M059J (cell line): ENCODE measurements at regions not wholly inside any gene's neighbourhood (a gene's known extent, or its start where the extent isn't known, plus 50 kb on each side); places are given as distances from the start of the nearest gene placed in this dataset.
A peak's percentile ranks its signal among the peaks of the same experiment; 100 is the strongest.
"Not testable (repeated sequence)": the region's sequence is repeated elsewhere in the genome, so short reads cannot be mapped to it uniquely, and the experiment has no call there.

Experiments
- DNase-seq: peaks from one replicate; pipeline ENCODE4 v3.0.0-alpha.2; 2012; ENCODE audit warnings: low read depth

- DNase-seq = no peak
Observed at GRCh38 chr12:103011974-103012763, 54.7 kb downstream of the ASCL1 start.

DNA sequence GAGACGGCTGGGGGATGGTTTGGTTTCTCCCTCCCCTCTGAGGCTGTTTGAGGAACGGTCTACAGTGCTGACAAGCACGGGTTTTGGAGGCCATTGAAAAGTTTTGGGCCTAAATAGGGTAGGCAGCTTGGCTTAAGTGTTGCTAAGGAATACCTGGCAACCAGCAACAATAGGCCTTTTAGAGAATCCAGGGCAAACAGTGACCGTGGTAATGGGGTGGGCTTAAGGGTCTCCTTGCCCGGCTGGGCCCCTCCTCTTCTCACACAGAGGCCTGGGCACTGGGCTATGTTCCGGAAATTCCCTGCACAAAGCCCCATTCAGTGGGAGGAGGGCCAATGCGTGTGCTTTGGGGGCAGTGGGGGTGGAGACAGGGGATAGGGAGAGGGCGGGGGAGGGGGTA, 55.4 kb downstream of the ASCL1 start:
- DNase-seq = no peak

GRCh38 chr12:103013741-103014300, 56.3 kb downstream of the ASCL1 start:
- no peak for DNase-seq

- no peak for DNase-seq
Observed at GRCh38 chr12:103016381-103016780, 58.9 kb downstream of the ASCL1 start.

- DNase-seq = no peak
Observed at GRCh38 chr12:103020839-103021238, 63.4 kb downstream of the ASCL1 start.

DNA sequence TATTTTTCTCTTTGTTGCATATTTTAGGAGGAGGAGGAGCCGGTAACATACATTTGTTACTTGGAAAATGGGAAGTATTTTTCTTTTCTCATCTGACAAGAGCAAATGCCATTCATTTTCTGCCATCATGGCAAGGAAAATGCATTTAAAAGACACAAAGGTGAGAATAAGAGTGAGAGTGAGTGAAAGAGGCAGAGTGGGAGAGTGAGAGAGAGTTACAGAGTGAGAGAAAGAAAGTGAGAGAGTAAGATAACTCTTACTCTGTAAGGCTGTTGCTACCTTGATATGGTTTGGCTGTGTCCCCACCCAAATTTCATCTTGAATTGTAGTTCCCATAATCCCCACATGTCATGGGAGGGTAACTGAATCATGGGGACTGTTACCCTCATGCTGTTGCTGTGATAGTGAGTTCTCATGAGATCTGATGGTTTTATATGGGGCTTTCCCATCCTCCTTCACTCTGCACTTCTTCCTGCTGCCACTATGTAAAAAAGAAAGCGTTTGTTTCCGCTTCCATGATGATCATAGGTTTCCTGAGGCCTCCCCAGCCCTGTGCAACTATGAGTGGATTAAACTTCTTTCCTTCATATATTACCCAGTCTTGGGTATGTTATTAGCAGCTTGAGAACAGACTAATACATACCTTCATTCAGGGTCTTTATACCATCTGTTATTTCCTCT, 64.2 kb downstream of the ASCL1 start:
- DNase-seq = no peak

DNA sequence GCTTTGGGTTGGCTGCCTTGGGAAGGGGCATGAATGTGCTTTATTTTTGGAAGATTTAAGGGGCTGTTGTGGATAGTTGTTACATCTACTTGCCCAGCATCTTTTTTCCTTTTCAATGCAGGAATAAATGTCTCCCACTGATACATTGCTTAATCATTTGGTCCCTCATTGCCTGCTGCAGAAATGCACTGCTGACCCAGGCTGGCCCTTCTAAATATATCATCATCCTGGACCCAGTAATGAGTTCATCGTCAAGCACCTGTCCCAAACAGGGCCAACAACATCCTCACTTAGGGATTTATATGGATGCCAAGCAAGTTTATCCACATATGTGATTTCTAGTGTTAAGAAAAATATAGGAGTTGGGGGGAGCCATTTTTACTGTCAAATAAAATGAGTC, 67.2 kb downstream of the ASCL1 start:
- no peak for DNase-seq

- DNase-seq = not testable (repeated sequence)
Observed at GRCh38 chr12:103026643-103027042, 69.2 kb downstream of the ASCL1 start.

DNA sequence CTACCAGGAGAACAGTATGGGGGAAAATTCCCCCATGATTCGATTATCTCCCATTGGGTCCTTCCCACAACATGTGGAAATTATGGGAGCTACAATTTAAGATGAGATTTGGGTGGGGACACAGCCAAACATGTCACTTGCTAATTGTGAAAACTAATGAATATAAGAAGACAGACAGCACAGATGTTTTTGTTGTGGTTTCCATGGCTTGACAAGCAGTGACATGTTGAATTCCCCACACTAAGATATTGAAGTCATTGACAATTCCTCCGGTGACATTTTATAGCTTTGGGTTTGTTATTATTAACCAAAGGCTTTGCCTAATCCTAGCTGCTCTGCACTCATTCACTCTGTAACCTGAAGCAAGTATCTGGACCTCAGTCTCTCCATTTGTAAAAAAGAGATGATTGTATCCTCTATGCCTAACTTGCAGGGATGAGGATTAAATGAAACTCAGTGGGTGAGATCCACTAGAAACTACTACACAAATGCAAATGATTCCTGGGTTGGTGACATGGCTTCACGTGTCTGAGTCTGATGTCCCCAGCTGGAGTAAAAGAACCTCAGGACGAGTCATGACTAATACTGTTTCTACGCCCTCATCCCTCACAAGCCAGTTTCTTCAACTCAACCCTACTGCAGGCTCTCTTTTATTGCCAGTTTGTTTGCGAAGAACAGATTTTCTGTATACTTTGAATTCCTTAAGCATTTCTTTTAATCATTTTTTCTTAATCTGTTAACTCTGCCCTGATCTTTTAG, 71.6 kb downstream of the ASCL1 start:
- no peak for DNase-seq

DNA sequence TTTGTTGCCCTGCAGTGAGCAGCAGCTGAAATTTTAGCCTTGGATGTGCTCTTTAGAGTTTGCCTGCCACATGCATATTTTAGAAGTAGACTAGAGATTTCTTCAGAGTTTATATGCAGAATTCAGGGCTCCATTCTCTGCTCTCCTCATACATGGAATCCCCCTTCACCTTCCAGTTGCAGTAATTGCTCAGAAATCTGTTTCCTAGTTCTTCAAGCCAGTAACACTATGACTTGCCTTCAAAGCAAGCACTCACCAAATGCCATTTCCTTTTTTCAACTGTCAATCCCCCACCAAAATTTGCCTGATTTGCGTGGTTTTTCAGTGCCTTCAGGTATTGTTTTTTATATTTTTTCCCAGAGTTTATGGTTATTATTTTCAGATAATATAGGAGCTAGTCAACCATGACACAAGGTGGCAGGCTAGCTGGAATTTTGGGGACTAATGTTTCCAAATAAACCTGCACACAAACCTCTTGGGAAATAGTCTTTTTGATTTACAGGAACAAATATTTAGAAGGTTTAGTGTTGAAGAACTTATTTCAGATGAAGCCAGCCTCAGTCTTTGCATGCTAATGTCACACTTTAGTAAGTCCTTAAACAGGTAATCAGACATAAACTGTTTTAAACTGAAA, 79.2 kb downstream of the ASCL1 start:
- DNase-seq = no peak

- no peak for DNase-seq
Observed at GRCh38 chr12:103043531-103044486, 86.3 kb downstream of the ASCL1 start.

- no peak for DNase-seq
Observed at GRCh38 chr12:103046154-103046553, 88.7 kb downstream of the ASCL1 start.

DNA sequence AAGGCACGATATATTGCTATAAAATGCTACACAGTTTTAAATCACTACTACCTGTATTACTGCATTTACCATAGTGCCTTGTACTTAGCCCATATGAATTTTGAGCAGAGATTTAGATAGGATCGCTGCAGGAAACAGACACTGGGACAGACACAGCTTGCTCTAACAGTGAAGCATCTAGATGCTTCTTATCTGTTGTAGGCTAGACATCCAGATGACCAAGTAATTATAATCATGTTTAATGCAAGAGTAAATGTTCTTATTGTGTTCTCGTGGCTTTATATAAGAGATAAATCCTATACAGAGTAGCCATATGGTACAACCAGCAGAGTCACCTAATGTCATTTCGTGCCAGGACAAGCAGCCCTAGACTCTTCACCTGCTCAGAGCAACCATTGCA, 92.8 kb downstream of the ASCL1 start:
- DNase-seq = no peak

- no peak for DNase-seq
Observed at GRCh38 chr12:103053089-103053488, 95.6 kb downstream of the ASCL1 start.

DNA sequence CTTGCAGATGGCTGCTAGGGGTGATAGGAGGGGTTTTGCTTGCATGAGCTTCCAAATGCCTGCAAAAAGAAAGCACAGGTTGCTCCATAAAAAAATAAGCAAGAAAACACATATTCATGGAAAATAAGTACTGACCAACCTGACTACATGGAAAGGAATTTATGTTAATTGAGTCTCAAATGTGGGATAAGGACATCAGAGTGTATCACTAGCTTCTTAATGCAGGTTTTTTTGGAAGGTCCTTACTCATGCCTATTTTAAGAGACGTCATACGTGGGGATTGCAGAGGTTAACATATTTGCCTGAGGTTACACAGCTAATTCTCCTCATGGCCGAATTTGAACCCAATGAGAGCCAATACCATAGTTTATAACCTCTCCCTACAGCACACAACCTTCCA, 116.2 kb downstream of the ASCL1 start:
- peak; percentile 1 for DNase-seq

DNA sequence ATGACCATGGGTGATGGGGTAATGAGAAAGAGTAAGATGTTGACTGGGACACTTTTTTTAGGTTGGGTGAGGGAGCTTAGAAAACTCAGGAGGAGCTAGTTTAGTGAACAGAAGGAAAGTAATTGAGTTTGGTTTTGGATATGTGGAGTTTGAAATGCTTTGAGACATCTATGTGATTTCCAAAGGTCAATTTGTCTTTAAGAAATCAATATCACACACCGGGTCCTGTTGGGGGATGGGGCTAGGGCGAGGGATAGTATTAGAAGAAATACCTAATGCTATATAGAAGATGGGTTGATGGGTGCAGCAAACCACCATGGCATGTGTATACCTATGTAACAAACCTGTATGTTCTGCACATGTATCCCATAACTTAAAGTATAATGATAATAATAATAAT, 118.4 kb downstream of the ASCL1 start:
- no peak for DNase-seq

- DNase-seq = no peak
Observed at GRCh38 chr12:103077108-103077773, 119.8 kb downstream of the ASCL1 start.

DNA sequence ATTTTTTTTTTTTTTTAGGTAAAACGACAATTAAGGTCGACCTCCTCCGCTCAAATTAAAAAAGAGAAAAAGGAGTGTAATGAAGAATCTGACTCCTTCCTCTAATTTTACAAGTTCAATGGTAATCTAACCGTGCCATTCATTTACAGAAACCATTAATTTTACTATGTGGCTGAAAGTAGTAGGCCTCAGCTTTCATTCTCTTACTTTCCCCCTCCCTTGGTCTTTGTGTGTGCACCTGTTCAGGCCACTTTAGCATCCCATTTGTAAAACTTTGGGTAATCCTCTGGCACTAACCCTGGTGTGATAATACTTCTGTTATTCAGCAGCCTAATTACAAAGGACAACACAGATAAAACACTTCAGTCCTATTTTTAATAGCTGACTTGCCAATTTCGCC, 128.1 kb downstream of the ASCL1 start:
- no peak for DNase-seq

DNA sequence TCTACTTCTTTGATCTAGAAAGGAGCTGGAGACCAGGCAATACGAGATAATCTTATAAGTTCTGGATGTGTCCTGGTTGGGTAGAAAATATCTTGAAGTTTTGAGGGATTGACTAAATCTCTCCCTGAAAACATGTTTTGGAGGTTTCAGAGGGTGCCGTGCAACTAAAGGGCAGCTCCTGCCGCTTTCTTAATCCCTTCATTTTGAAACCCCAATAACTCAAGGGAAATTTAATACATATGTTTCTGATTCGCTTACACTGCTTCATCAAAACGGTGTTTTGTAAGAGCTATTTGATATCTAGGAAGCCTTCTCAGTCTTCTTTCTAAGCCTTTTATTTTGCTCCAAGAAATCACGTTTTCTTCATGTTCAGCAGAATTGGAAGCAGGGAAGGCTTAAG, 129.0 kb downstream of the ASCL1 start:
- no peak for DNase-seq

DNA sequence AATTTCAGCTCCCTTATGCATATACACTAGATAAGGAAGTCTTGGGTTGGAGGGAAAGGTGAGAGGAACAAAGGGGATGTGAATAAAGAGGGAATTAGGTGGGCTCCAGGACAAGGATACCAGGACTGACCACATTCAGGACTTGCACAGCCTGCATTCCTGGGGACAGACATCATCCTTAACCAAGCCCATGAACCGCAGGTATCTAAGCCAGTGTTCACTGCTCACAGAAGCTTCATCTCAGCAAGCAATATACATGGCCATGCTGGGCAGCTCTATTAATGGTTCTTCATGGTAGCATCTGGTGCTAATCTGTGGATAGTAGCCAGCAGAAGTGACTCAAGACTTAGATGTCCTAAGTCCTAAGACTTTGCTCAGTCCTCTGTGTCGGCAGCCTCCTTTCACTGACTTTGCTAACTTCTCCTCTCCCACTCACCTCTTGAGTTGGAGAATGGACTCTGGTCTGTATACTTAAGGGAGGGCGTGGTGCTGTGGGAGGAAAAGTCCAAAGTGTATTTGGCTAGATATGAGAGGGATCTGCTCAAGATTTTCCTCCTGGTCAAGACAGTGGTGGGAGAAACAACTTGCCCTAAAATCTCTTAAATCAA, 136.1 kb downstream of the ASCL1 start:
- DNase-seq = no peak
